Keratinocyte (primary cell): ENCODE measurements at regions not wholly inside any gene's neighbourhood (a gene's known extent, or its start where the extent isn't known, plus 50 kb on each side); places are given as distances from the start of the nearest gene placed in this dataset.

Source experiments
- DNase-seq: peaks from one replicate; pipeline ENCODE4 v3.0.0-alpha.2; 2011; ENCODE audit warnings: low read depth, missing footprints, low spot score
- FAIRE-seq: peaks from 2 replicates; lab custom pipeline; 2011; peaks lifted over from hg19 to GRCh38; lab: Jason Lieb, UNC
- H2AFZ ChIP-seq: 2 replicates; pipeline ENCODE4 v1.6.0; 2012; ENCODE audit warnings: low read length, control low read depth, inconsistent platforms; ENCODE audit not compliant: control insufficient read depth
- H3K27ac ChIP-seq: 2 replicates; pipeline ENCODE4 v1.5.1; 2011; ENCODE audit warnings: low read length; ENCODE audit not compliant: control insufficient read depth, insufficient read depth
- H3K27me3 ChIP-seq: 3 replicates; pipeline ENCODE4 v1.6.0; 2011; ENCODE audit warnings: low read length; ENCODE audit not compliant: control insufficient read depth, insufficient read depth; ENCODE audit errors: extremely low read depth
- H3K36me3 ChIP-seq, 2 experiments: 2 replicates in 1 of 2; 3 replicates in 1 of 2; pipeline ENCODE4 v1.5.1; 2011; ENCODE audit warnings: low read length in 2 of 2, mild to moderate bottlenecking in 1 of 2; ENCODE audit not compliant: control insufficient read depth in 2 of 2, insufficient read depth in 2 of 2; ENCODE audit errors: extremely low read depth in 1 of 2
- H3K4me1 ChIP-seq: 3 replicates; pipeline ENCODE4 v1.5.1; 2011; ENCODE audit warnings: low read length; ENCODE audit not compliant: control insufficient read depth, insufficient read depth; ENCODE audit errors: extremely low read depth
- H3K4me2 ChIP-seq: 3 replicates; pipeline ENCODE4 v1.6.0; 2011; ENCODE audit warnings: low read depth, low read length; ENCODE audit not compliant: control insufficient read depth, insufficient read depth; ENCODE audit errors: extremely low read depth
- H3K4me3 ChIP-seq, 3 experiments: fragments of 200-600 bp in 1 of 3; sonication (generic) in 1 of 3; 2 replicates in 2 of 3; 3 replicates in 1 of 3; pipeline ENCODE4 v1.5.1; 2011 to 2016; ENCODE audit warnings: low read length in 3 of 3, mild to moderate bottlenecking in 3 of 3, control low read depth in 2 of 3, inconsistent platforms in 1 of 3, low read depth in 1 of 3, mixed read lengths in 1 of 3, mixed run types in 1 of 3, moderate library complexity in 1 of 3; ENCODE audit not compliant: control insufficient read depth in 2 of 3, insufficient read depth in 2 of 3; ENCODE audit errors: extremely low read depth in 1 of 3
- H3K79me2 ChIP-seq: 2 replicates; pipeline ENCODE4 v1.6.0; 2012; ENCODE audit warnings: low read length; ENCODE audit not compliant: control insufficient read depth, insufficient read depth
- H3K9ac ChIP-seq: 3 replicates; pipeline ENCODE4 v1.6.0; 2011; ENCODE audit warnings: low read length; ENCODE audit not compliant: control insufficient read depth, insufficient read depth; ENCODE audit errors: extremely low read depth
- H3K9me1 ChIP-seq: 3 replicates; pipeline ENCODE4 v1.6.0; 2011; ENCODE audit warnings: low read length; ENCODE audit not compliant: control insufficient read depth, insufficient read depth; ENCODE audit errors: extremely low read depth
- H3K9me3 ChIP-seq: 2 replicates; pipeline ENCODE4 v1.5.1; 2012; ENCODE audit warnings: low read depth, low read length; ENCODE audit not compliant: control insufficient read depth
- H4K20me1 ChIP-seq: 3 replicates; pipeline ENCODE4 v1.6.0; 2011; ENCODE audit warnings: low read length; ENCODE audit not compliant: control insufficient read depth, insufficient read depth; ENCODE audit errors: extremely low read depth
- EZH2 ChIP-seq: IDR thresholded peaks from one replicate; pipeline ENCODE4 v1.6.1; 2012; ENCODE audit warnings: inconsistent platforms, mild to moderate bottlenecking, low read length, moderate library complexity
- dilution Hi-C: fragments of 300-500 bp; cut with MboI; formaldehyde crosslinking; loops from one replicate; pipeline ENCODE4 v1.7.0; 2020; ENCODE audit warnings: low sequenced_read_pairs; ENCODE audit not compliant: extremely low pct_ligation_motif_present
- TF ChIP-seq, protein P1 (sequence below), 3 experiments: IDR thresholded peaks in 1 of 3; conservative IDR thresholded peaks in 1 of 3; optimal IDR thresholded peaks in 1 of 3; 2 replicates in 2 of 3; 3 replicates in 1 of 3; pipeline versions ENCODE3 to v1.5.1; 2011; ENCODE audit warnings: low read length in 3 of 3, mild to moderate bottlenecking in 3 of 3, moderate library complexity in 2 of 3, control low read depth in 1 of 3, inconsistent platforms in 1 of 3; ENCODE audit not compliant: insufficient read depth in 2 of 3; ENCODE audit errors: extremely low read depth in 1 of 3

GRCh38 chr18:1302861-1303260, 398.2 kb downstream of the ADCYAP1 start:
- no peaks in the 10 kb centered on the region for H3K36me3 ChIP-seq
- no peaks in the 10 kb centered on the region for H3K79me2 ChIP-seq
- H3K4me1 ChIP-seq: no peaks in the 10 kb centered on the region
- no peak for TF ChIP-seq EZH2
- TF ChIP-seq, protein P1, sequence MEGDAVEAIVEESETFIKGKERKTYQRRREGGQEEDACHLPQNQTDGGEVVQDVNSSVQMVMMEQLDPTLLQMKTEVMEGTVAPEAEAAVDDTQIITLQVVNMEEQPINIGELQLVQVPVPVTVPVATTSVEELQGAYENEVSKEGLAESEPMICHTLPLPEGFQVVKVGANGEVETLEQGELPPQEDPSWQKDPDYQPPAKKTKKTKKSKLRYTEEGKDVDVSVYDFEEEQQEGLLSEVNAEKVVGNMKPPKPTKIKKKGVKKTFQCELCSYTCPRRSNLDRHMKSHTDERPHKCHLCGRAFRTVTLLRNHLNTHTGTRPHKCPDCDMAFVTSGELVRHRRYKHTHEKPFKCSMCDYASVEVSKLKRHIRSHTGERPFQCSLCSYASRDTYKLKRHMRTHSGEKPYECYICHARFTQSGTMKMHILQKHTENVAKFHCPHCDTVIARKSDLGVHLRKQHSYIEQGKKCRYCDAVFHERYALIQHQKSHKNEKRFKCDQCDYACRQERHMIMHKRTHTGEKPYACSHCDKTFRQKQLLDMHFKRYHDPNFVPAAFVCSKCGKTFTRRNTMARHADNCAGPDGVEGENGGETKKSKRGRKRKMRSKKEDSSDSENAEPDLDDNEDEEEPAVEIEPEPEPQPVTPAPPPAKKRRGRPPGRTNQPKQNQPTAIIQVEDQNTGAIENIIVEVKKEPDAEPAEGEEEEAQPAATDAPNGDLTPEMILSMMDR (optimal IDR thresholded peaks at IDR 0.05 in 1 of 3, IDR thresholded peaks at IDR 0.05 in 1 of 3, conservative IDR thresholded peaks at IDR 0.05 in 1 of 3; ENCODE audit: extremely low read depth in 1 of 3, insufficient read depth in 2 of 3, low read length in 3 of 3): no peak
- H3K9me1 ChIP-seq: no peaks in the 10 kb centered on the region
- DNase-seq: no peak
- H3K4me3 ChIP-seq: no peak overlapping the region
- H3K27me3 ChIP-seq: no peaks in the 10 kb centered on the region
- dilution Hi-C loops: no loop called here
- H4K20me1 ChIP-seq: no peaks in the 10 kb centered on the region
- no peak overlapping the region for H3K27ac ChIP-seq
- H3K9me3 ChIP-seq: peaks cover 2% of the 10 kb centered on the region
- H3K4me2 ChIP-seq: no peak overlapping the region
- no peak overlapping the region for H2AFZ ChIP-seq
- FAIRE-seq: no peak
- H3K9ac ChIP-seq: no peak overlapping the region

GRCh38 chr18:1304392-1304992, 399.8 kb downstream of the ADCYAP1 start:
- DNase-seq (no peak), FAIRE-seq (no peak)
- Histone ChIP-seq H3K9me3 (peaks cover 2% of the 10 kb centered on the region), H4K20me1 (no peaks in the 10 kb centered on the region), H2AFZ (no peak overlapping the region), H3K9ac (no peak overlapping the region), H3K27ac (no peak overlapping the region), H3K9me1 (no peaks in the 10 kb centered on the region), H3K79me2 (no peaks in the 10 kb centered on the region), H3K27me3 (no peaks in the 10 kb centered on the region), H3K4me1 (no peaks in the 10 kb centered on the region), H3K4me2 (no peak overlapping the region), H3K4me3 (no peak overlapping the region), H3K36me3 (no peaks in the 10 kb centered on the region)
- dilution Hi-C loops: no loop called here
- no peak for TF ChIP-seq EZH2
- TF ChIP-seq, protein P1 (optimal IDR thresholded peaks at IDR 0.05 in 1 of 3, IDR thresholded peaks at IDR 0.05 in 1 of 3, conservative IDR thresholded peaks at IDR 0.05 in 1 of 3; ENCODE audit: extremely low read depth in 1 of 3, insufficient read depth in 2 of 3, low read length in 3 of 3): no peak
